ENCODE measurements at regions not wholly inside any gene's neighbourhood (a gene's known extent, or its start where the extent isn't known, plus 50 kb on each side); places are given as distances from the start of the nearest gene placed in this dataset.

DNA sequence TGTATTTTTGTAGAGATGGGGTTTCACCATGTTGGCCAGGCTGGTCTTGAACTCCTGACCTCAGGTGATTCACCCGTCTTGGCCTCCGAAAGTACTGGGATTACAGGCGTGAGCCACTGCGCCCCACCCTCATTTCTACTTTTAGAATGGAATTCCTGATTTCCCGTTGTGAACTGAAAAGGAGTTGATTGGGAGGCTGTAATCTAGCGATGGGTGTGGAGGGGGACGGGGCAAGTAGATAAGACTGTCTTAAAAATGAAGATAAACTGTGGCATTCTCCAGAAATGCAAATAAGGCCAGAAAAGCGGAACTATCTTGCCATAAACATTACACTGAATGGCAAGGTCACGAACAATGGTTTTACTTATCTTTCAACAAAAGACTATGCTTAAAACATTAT, 135.4 kb downstream of the TRIB2 start:
- Histone ChIP-seq H3K27ac (ENCODE audit: low read depth, low read length) (no peak overlapping the region), H3K9me3 (ENCODE audit: insufficient read depth, low read length) (no peaks in the 10 kb centered on the region), H3K36me3 (ENCODE audit: low read length) (no peaks in the 10 kb centered on the region), H3K4me3 (ENCODE audit: insufficient read depth, low read length, poor library complexity, severe bottlenecking) (no peak overlapping the region), H3K27me3 (ENCODE audit: low read length) (no peaks in the 10 kb centered on the region), H2AFZ (ENCODE audit: low read depth, low read length, severe bottlenecking) (no peak overlapping the region), H3K4me2 (ENCODE audit: low read depth, low read length, poor library complexity, severe bottlenecking) (no peak overlapping the region), H3K9me2 (replicated peaks; ENCODE audit: insufficient read depth, low read length) (no peaks in the 10 kb centered on the region), H4K20me1 (ENCODE audit: low read depth, low read length) (no peaks in the 10 kb centered on the region), H3K79me2 (ENCODE audit: insufficient read depth, low read length) (no peaks in the 10 kb centered on the region), H3F3A (ENCODE audit: insufficient read depth) (no peaks in the 10 kb centered on the region), H3K9ac (ENCODE audit: low read length) (no peak overlapping the region)
- TF ChIP-seq, protein P1, sequence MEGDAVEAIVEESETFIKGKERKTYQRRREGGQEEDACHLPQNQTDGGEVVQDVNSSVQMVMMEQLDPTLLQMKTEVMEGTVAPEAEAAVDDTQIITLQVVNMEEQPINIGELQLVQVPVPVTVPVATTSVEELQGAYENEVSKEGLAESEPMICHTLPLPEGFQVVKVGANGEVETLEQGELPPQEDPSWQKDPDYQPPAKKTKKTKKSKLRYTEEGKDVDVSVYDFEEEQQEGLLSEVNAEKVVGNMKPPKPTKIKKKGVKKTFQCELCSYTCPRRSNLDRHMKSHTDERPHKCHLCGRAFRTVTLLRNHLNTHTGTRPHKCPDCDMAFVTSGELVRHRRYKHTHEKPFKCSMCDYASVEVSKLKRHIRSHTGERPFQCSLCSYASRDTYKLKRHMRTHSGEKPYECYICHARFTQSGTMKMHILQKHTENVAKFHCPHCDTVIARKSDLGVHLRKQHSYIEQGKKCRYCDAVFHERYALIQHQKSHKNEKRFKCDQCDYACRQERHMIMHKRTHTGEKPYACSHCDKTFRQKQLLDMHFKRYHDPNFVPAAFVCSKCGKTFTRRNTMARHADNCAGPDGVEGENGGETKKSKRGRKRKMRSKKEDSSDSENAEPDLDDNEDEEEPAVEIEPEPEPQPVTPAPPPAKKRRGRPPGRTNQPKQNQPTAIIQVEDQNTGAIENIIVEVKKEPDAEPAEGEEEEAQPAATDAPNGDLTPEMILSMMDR (IDR thresholded peaks at IDR 0.05; ENCODE audit: insufficient read depth, low read length, poor library complexity, severe bottlenecking): no peak
- no peak for TF ChIP-seq EZH2phosphoT487 (conservative IDR thresholded peaks at IDR 0.05; ENCODE audit: low read length)

DNA sequence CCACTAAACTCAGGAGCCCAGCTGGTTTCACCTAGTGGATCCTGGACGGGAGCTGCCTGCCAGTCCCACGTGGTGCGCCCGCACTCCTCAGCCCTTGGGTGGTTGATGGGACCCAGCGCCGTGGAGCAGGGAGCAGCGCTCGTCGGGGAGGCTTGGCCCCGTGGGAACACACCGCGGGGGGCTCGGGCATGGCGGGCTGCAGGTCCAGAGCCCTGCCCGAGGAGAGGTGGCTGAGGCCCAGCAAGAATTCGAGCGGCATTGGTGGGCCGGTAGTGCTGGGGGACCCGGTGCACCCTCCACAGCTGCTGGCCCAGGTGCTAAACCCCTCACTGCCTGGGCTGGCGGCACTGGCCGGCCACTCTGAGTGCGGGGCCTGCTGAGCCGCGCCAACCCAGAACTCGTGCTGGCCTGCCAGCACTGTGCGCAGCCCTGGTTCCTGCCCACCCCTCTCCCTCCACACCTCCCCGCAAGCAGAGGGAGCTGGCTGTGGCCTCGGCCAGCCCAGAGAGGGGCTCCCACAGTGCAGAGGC, 137.3 kb downstream of the TRIB2 start:
- no peak overlapping the region for H3K4me2 ChIP-seq (ENCODE audit: low read depth, low read length, poor library complexity, severe bottlenecking)
- TF ChIP-seq EZH2phosphoT487 (conservative IDR thresholded peaks at IDR 0.05; ENCODE audit: low read length): no peak
- TF ChIP-seq, protein P1 (IDR thresholded peaks at IDR 0.05; ENCODE audit: insufficient read depth, low read length, poor library complexity, severe bottlenecking): no peak
- H4K20me1 ChIP-seq (ENCODE audit: low read depth, low read length): no peaks in the 10 kb centered on the region

DNA sequence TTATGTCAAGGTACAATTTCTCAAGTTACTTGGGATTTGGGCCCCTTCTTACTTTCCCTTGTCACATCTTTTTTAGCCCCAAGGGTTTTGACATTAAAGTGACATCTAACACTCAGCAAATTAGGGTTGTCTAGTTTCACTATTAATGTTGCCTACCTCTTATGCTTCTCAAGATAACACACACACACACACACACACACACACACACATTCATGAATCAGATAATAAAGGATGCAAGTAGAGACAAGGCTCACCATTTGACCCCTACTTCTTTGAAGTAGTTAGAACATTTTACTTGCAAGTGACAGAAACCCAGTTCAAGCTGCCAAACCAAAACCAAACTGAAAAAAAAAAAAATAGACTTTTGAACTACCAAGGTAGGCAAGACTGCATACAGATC, 138.8 kb downstream of the TRIB2 start:
- no peaks in the 10 kb centered on the region for H3K79me2 ChIP-seq (ENCODE audit: insufficient read depth, low read length)
- no peaks in the 10 kb centered on the region for H3K36me3 ChIP-seq (ENCODE audit: low read length)
- no peaks in the 10 kb centered on the region for H3K9me2 ChIP-seq (replicated peaks; ENCODE audit: insufficient read depth, low read length)
- H4K20me1 ChIP-seq (ENCODE audit: low read depth, low read length): no peaks in the 10 kb centered on the region
- H3F3A ChIP-seq (ENCODE audit: insufficient read depth): no peaks in the 10 kb centered on the region
- H3K4me2 ChIP-seq (ENCODE audit: low read depth, low read length, poor library complexity, severe bottlenecking): no peak overlapping the region
- no peaks in the 10 kb centered on the region for H3K9me3 ChIP-seq (ENCODE audit: insufficient read depth, low read length)
- H2AFZ ChIP-seq (ENCODE audit: low read depth, low read length, severe bottlenecking): no peak overlapping the region
- TF ChIP-seq, protein P1 (IDR thresholded peaks at IDR 0.05; ENCODE audit: insufficient read depth, low read length, poor library complexity, severe bottlenecking): no peak
- TF ChIP-seq EZH2phosphoT487 (conservative IDR thresholded peaks at IDR 0.05; ENCODE audit: low read length): no peak
- no peaks in the 10 kb centered on the region for H3K27me3 ChIP-seq (ENCODE audit: low read length)
- no peak overlapping the region for H3K4me3 ChIP-seq (ENCODE audit: insufficient read depth, low read length, poor library complexity, severe bottlenecking)
- no peak overlapping the region for H3K9ac ChIP-seq (ENCODE audit: low read length)
- H3K27ac ChIP-seq (ENCODE audit: low read depth, low read length): no peak overlapping the region

More for the DNA sequence above, 137.3 kb downstream of the TRIB2 start:
- no peak overlapping the region for H3K9ac ChIP-seq (ENCODE audit: low read length)
- no peaks in the 10 kb centered on the region for H3K9me3 ChIP-seq (ENCODE audit: insufficient read depth, low read length)
- H3K4me3 ChIP-seq (ENCODE audit: insufficient read depth, low read length, poor library complexity, severe bottlenecking): no peak overlapping the region
- H3F3A ChIP-seq (ENCODE audit: insufficient read depth): no peaks in the 10 kb centered on the region
- no peaks in the 10 kb centered on the region for H3K9me2 ChIP-seq (replicated peaks; ENCODE audit: insufficient read depth, low read length)
- no peaks in the 10 kb centered on the region for H3K36me3 ChIP-seq (ENCODE audit: low read length)
- H3K79me2 ChIP-seq (ENCODE audit: insufficient read depth, low read length): no peaks in the 10 kb centered on the region
- H3K27me3 ChIP-seq (ENCODE audit: low read length): no peaks in the 10 kb centered on the region
- no peak overlapping the region for H3K27ac ChIP-seq (ENCODE audit: low read depth, low read length)
- H2AFZ ChIP-seq (ENCODE audit: low read depth, low read length, severe bottlenecking): no peak overlapping the region
